ENCODE measurements at regions not wholly inside any gene's neighbourhood (a gene's known extent, or its start where the extent isn't known, plus 50 kb on each side); places are given as distances from the start of the nearest gene placed in this dataset.

- Histone ChIP-seq H4K20me1 (ENCODE audit: insufficient read depth) (no peaks in the 10 kb centered on the region), H3K4me3 (IDR thresholded peaks at IDR 0.05; ENCODE audit: insufficient read depth, low read depth, low read length) (no peak overlapping the region), H3K4me2 (no peak overlapping the region), H2AFZ (ENCODE audit: low read depth) (no peak overlapping the region), H3K9ac (no peak overlapping the region), H3K27ac (no peak overlapping the region), H3K79me2 (ENCODE audit: insufficient read depth, low read depth) (no peaks in the 10 kb centered on the region), H3K27me3 (ENCODE audit: insufficient read depth, low read depth) (no peaks in the 10 kb centered on the region), H3K36me3 (ENCODE audit: insufficient read depth) (no peaks in the 10 kb centered on the region), H3K4me1 (ENCODE audit: low read depth, poor library complexity, severe bottlenecking) (no peaks in the 10 kb centered on the region)
- TF ChIP-seq, protein P1, sequence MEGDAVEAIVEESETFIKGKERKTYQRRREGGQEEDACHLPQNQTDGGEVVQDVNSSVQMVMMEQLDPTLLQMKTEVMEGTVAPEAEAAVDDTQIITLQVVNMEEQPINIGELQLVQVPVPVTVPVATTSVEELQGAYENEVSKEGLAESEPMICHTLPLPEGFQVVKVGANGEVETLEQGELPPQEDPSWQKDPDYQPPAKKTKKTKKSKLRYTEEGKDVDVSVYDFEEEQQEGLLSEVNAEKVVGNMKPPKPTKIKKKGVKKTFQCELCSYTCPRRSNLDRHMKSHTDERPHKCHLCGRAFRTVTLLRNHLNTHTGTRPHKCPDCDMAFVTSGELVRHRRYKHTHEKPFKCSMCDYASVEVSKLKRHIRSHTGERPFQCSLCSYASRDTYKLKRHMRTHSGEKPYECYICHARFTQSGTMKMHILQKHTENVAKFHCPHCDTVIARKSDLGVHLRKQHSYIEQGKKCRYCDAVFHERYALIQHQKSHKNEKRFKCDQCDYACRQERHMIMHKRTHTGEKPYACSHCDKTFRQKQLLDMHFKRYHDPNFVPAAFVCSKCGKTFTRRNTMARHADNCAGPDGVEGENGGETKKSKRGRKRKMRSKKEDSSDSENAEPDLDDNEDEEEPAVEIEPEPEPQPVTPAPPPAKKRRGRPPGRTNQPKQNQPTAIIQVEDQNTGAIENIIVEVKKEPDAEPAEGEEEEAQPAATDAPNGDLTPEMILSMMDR (conservative IDR thresholded peaks at IDR 0.05; ENCODE audit: low read depth, low read length): no peak
Measured at GRCh38 chr14:101019541-101019940, 116.0 kb upstream of the RTL1 start.

- Histone ChIP-seq H3K4me1 (ENCODE audit: low read depth, poor library complexity, severe bottlenecking) (no peaks in the 10 kb centered on the region), H3K4me2 (no peak overlapping the region), H2AFZ (ENCODE audit: low read depth) (no peak overlapping the region), H4K20me1 (ENCODE audit: insufficient read depth) (no peaks in the 10 kb centered on the region), H3K4me3 (IDR thresholded peaks at IDR 0.05; ENCODE audit: insufficient read depth, low read depth, low read length) (no peak overlapping the region), H3K27me3 (ENCODE audit: insufficient read depth, low read depth) (no peaks in the 10 kb centered on the region), H3K27ac (no peak overlapping the region), H3K79me2 (ENCODE audit: insufficient read depth, low read depth) (no peaks in the 10 kb centered on the region), H3K9ac (no peak overlapping the region), H3K36me3 (ENCODE audit: insufficient read depth) (no peaks in the 10 kb centered on the region)
- TF ChIP-seq, protein P1 (conservative IDR thresholded peaks at IDR 0.05; ENCODE audit: low read depth, low read length): no peak
Measured at GRCh38 chr14:101019990-101020710, 116.6 kb upstream of the RTL1 start.

DNA sequence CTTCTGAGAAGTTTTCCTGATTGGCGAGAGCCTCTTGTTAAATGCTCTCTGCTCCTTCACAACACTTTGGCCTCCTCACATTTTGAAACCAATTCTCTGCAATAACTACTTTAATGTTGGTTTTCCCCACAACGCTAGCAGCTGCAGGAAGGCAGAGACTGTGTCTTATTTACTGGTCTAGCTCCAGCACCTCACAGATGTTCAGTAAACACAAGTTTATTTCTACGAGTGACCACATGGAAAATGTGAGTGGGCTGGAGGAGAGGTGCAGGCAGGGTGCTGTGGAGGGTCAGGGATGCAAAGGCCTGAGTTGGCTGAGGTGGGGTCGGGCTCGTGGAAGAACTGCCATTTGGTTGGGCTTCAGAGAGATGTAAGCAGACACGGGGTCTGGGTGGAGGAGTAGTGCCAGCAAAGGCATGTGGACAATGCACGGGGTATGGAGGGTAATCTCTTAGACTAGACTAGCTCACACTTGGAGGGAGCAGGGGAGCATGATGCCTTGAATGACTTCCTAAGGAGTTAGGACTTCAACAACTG is 117.4 kb upstream of the RTL1 start:
- Histone ChIP-seq H3K4me2 (no peak overlapping the region), H3K79me2 (ENCODE audit: insufficient read depth, low read depth) (no peaks in the 10 kb centered on the region), H3K27me3 (ENCODE audit: insufficient read depth, low read depth) (peaks cover 4% of the 10 kb centered on the region; the same call in 1 of the 2 replicates), H3K4me3 (IDR thresholded peaks at IDR 0.05; ENCODE audit: insufficient read depth, low read depth, low read length) (no peak overlapping the region), H3K9ac (no peak overlapping the region), H2AFZ (ENCODE audit: low read depth) (no peak overlapping the region), H3K36me3 (ENCODE audit: insufficient read depth) (no peaks in the 10 kb centered on the region), H3K27ac (no peak overlapping the region), H3K4me1 (ENCODE audit: low read depth, poor library complexity, severe bottlenecking) (no peaks in the 10 kb centered on the region), H4K20me1 (ENCODE audit: insufficient read depth) (no peaks in the 10 kb centered on the region)
- TF ChIP-seq, protein P1 (conservative IDR thresholded peaks at IDR 0.05; ENCODE audit: low read depth, low read length): no peak

- no peaks in the 10 kb centered on the region for H3K79me2 ChIP-seq (ENCODE audit: insufficient read depth, low read depth)
- H3K4me3 ChIP-seq (IDR thresholded peaks at IDR 0.05; ENCODE audit: insufficient read depth, low read depth, low read length): no peak overlapping the region
- H3K36me3 ChIP-seq (ENCODE audit: insufficient read depth): no peaks in the 10 kb centered on the region
- no peak overlapping the region for H3K9ac ChIP-seq
- H3K4me2 ChIP-seq: no peak overlapping the region
- no peaks in the 10 kb centered on the region for H4K20me1 ChIP-seq (ENCODE audit: insufficient read depth)
- H3K4me1 ChIP-seq (ENCODE audit: low read depth, poor library complexity, severe bottlenecking): no peaks in the 10 kb centered on the region
- H2AFZ ChIP-seq (ENCODE audit: low read depth): no peak overlapping the region
- TF ChIP-seq, protein P1 (conservative IDR thresholded peaks at IDR 0.05; ENCODE audit: low read depth, low read length): no peak
- peaks cover 11% of the 10 kb centered on the region; the same call in 1 of the 2 replicates for H3K27me3 ChIP-seq (ENCODE audit: insufficient read depth, low read depth)
- H3K27ac ChIP-seq: no peak overlapping the region
Measured at GRCh38 chr14:101022121-101022520, 118.6 kb upstream of the RTL1 start.
